Naive thymus-derived CD4-positive, alpha-beta T cell (primary cell): ENCODE measurements at regions not wholly inside any gene's neighbourhood (a gene's known extent, or its start where the extent isn't known, plus 50 kb on each side); places are given as distances from the start of the nearest gene placed in this dataset.

Experiments
- ATAC-seq: fragments of 150-1000 bp; cut with Tn5 transposase; 2 replicates; pipeline ENCODE4 v1.10.0; 2021; ENCODE audit warnings: mild to moderate bottlenecking, moderate library complexity
- CTCF ChIA-PET: fragments of 350-600 bp; sonication (Branson Sonifier 250); formaldehyde crosslinking; loops from one replicate; lab custom pipeline; 2021; ENCODE audit warnings: antibody characterized with exemption; lab: Charles Lee
- POLR2A ChIA-PET: fragments of 350-600 bp; sonication (Branson Sonifier 250); formaldehyde crosslinking; loops from one replicate; lab custom pipeline; 2021; ENCODE audit warnings: antibody characterized with exemption, inconsistent platforms; lab: Charles Lee
- DNase-seq, 9 donors: peaks; one replicate each; pipeline versions ENCODE4 v3.0.0 to v3.0.0-alpha.2; 2020 to 2022; ENCODE audit warnings: mixed read lengths in 1 of 9
- H3K27ac ChIP-seq: one replicate; pipeline ENCODE4 v1.7.0; 2013; ENCODE audit warnings: mild to moderate bottlenecking, low read depth, low read length, moderate library complexity
- H3K27me3 ChIP-seq, 2 donors: one replicate each; pipeline ENCODE4 v1.7.0; 2013; ENCODE audit warnings: low read length in 2 of 2, mild to moderate bottlenecking in 2 of 2, moderate library complexity in 2 of 2; ENCODE audit not compliant: control insufficient read depth in 2 of 2, insufficient read depth in 2 of 2
- H3K36me3 ChIP-seq, 3 experiments: 1 replicate in 2 of 3; 2 replicates in 1 of 3; pipeline ENCODE4 v1.7.0; 2013; ENCODE audit warnings: low read length in 3 of 3, mild to moderate bottlenecking in 3 of 3, moderate library complexity in 1 of 3; ENCODE audit not compliant: insufficient read depth in 3 of 3, control insufficient read depth in 2 of 3
- H3K4me1 ChIP-seq, 2 donors: one replicate each; pipeline ENCODE4 v1.7.0; 2013; ENCODE audit warnings: low read length in 2 of 2, mild to moderate bottlenecking in 2 of 2, moderate library complexity in 1 of 2; ENCODE audit not compliant: control insufficient read depth in 2 of 2, insufficient read depth in 2 of 2
- H3K4me3 ChIP-seq: 2 replicates; pipeline ENCODE4 v1.7.0; 2013; ENCODE audit warnings: mild to moderate bottlenecking, low read length
- H3K9me3 ChIP-seq, 3 experiments: 1 replicate in 2 of 3; 2 replicates in 1 of 3; pipeline ENCODE4 v1.7.0; 2013; ENCODE audit warnings: low read length in 3 of 3; ENCODE audit not compliant: control insufficient read depth in 2 of 3
- H3K27ac Mint-ChIP-seq, 9 donors: one replicate each; pipeline ENCODE4 v1.8.0; 2020 to 2022; ENCODE audit warnings: mixed read lengths in 9 of 9, mild to moderate bottlenecking in 8 of 9, moderate library complexity in 5 of 9, inconsistent platforms in 2 of 9
- H3K27me3 Mint-ChIP-seq, 5 donors: one replicate each; pipeline ENCODE4 v1.8.0; 2021 to 2022; ENCODE audit warnings: mixed read lengths in 5 of 5, mild to moderate bottlenecking in 1 of 5
- H3K36me3 Mint-ChIP-seq, 5 donors: one replicate each; pipeline ENCODE4 v1.8.0; 2020 to 2022; ENCODE audit warnings: mixed read lengths in 5 of 5, mild to moderate bottlenecking in 3 of 5, inconsistent platforms in 1 of 5
- H3K4me1 Mint-ChIP-seq, 7 donors: one replicate each; pipeline ENCODE4 v1.8.0; 2020 to 2022; ENCODE audit warnings: mixed read lengths in 7 of 7, mild to moderate bottlenecking in 3 of 7, inconsistent platforms in 1 of 7
- H3K4me3 Mint-ChIP-seq, 10 donors: one replicate each; pipeline ENCODE4 v1.8.0; 2020 to 2022; ENCODE audit warnings: mild to moderate bottlenecking in 10 of 10, mixed read lengths in 10 of 10, moderate library complexity in 6 of 10, inconsistent platforms in 2 of 10
- H3K9me3 Mint-ChIP-seq, 11 donors: one replicate each; pipeline ENCODE4 v1.8.0; 2020 to 2022; ENCODE audit warnings: mixed read lengths in 11 of 11, mild to moderate bottlenecking in 4 of 11, inconsistent platforms in 1 of 11, moderate library complexity in 1 of 11
- intact Hi-C, 2 donors: fragments of 100-400 bp; cut with micrococcal nuclease; formaldehyde crosslinking; loops; one replicate each; pipeline ENCODE4 v1.15.1; 2023

- H3K4me1 ChIP-seq, result peaks cover 20 to 32% of the 10 kb centered on the region in 2 donors
- peak in 8 of 9 donors; percentile 61 to 78 (median 70) for DNase-seq
- no peaks in the 10 kb centered on the region for H3K9me3 ChIP-seq
- Mint-ChIP-seq H3K9me3 (peaks cover 0 to 2% (median 0%) of the 10 kb centered on the region in 11 donors), H3K4me1 (peaks cover 12 to 44% (median 33%) of the 10 kb centered on the region in 7 donors), H3K36me3 (peaks cover 0 to 21% (median 0%) of the 10 kb centered on the region in 5 donors), H3K27me3 (no peaks in the 10 kb centered on the region), H3K27ac (no peak overlapping the region), H3K4me3 (no peak overlapping the region)
- no peaks in the 10 kb centered on the region for H3K36me3 ChIP-seq
- ChIA-PET CTCF (interaction anchor here (0.7 kb wide), 1 partner anchor 381 kb away, joined by 3 read pairs; no protein-coding TSS in a partner anchor), POLR2A (interaction anchor here (0.8 to 2.9 kb wide), 6 partner anchors 9 to 42 kb away, joined by 3 to 17 read pairs (median 4); no protein-coding TSS in a partner anchor)
- intact Hi-C loops, result loop anchor here (1.0 to 10.0 kb wide), 15 partner anchors 15 to 1160 kb away; partner anchors contain the start of genes DENND1B (in 2 of the 2), C1orf53 (in 1 of the 2) and NEK7 (in 1 of the 2)
- no peaks in the 10 kb centered on the region for H3K27me3 ChIP-seq
- peak; percentile 58 for ATAC-seq
- H3K4me3 ChIP-seq, result peak overlapping the region; percentile 47
- H3K27ac ChIP-seq, result peak overlapping the region; percentile 75
These were observed 296.1 kb downstream of the PTPRC start for GRCh38 chr1:198934901-198935305.

- Mint-ChIP-seq H3K9me3 (peaks cover 0 to 4% (median 0%) of the 10 kb centered on the region in 11 donors), H3K27ac (no peak overlapping the region)
- peak in 8 of 9 donors; percentile 24 to 77 (median 30) for DNase-seq
These were observed 296.6 kb downstream of the PTPRC start for GRCh38 chr1:198935306-198935921.

GRCh38 chr1:198936371-198937083, 297.7 kb downstream of the PTPRC start:
- ChIA-PET POLR2A (interaction anchor here (0.6 to 2.9 kb wide), 13 partner anchors 9 to 779 kb away, joined by 3 to 17 read pairs (median 4); partner anchors contain the start of gene NEK7), CTCF (interaction anchor here (0.7 to 1.4 kb wide), 4 partner anchors 16 to 313 kb away, joined by 3 to 5 read pairs (median 4); no protein-coding TSS in a partner anchor)
- ATAC-seq (peak; percentile 22), DNase-seq (peak in 2 of 9 donors; percentile 19 to 22)
- Histone ChIP-seq H3K4me1 (peaks cover 16 to 23% of the 10 kb centered on the region in 2 donors), H3K36me3 (no peaks in the 10 kb centered on the region), H3K27ac (peak overlapping the region; percentile 75), H3K9me3 (no peaks in the 10 kb centered on the region), H3K4me3 (peak overlapping the region; percentile 47), H3K27me3 (no peaks in the 10 kb centered on the region)
- Mint-ChIP-seq H3K36me3 (peaks cover 0 to 23% (median 0%) of the 10 kb centered on the region in 5 donors), H3K9me3 (peaks cover 0 to 9% (median 0%) of the 10 kb centered on the region in 11 donors), H3K27me3 (no peaks in the 10 kb centered on the region), H3K27ac (peak overlapping the region in 7 of 9 donors; percentile 88 to 97 (median 92)), H3K4me1 (peaks cover 7 to 32% (median 25%) of the 10 kb centered on the region in 7 donors), H3K4me3 (peak overlapping the region in 3 of 10 donors; percentile 88 to 97 (median 92))
- intact Hi-C loops, result loop anchor here (1.0 to 10.0 kb wide), 19 partner anchors 7 to 1162 kb away; partner anchors contain the start of genes C1orf53 (in 1 of the 2), DENND1B (in 1 of the 2) and NEK7 (in 1 of the 2)

More at GRCh38 chr1:198935306-198935921, 296.6 kb downstream of the PTPRC start:
- ChIA-PET POLR2A (interaction anchor here (0.8 to 2.9 kb wide), 9 partner anchors 10 to 778 kb away, joined by 3 to 17 read pairs (median 3); partner anchors contain the start of gene NEK7), CTCF (interaction anchor here (0.6 to 1.4 kb wide), 3 partner anchors 15 to 1741 kb away, joined by 3 to 5 read pairs (median 4); no protein-coding TSS in a partner anchor)
- H3K27me3 ChIP-seq, result no peaks in the 10 kb centered on the region
- H3K36me3 ChIP-seq, result no peaks in the 10 kb centered on the region
- peak; percentile 3 for ATAC-seq
- intact Hi-C loops, result loop anchor here (1.0 to 10.0 kb wide), 14 partner anchors 15 to 1161 kb away; partner anchors contain the start of genes C1orf53 (in 1 of the 2), DENND1B (in 1 of the 2) and NEK7 (in 1 of the 2)
- no peak overlapping the region for H3K4me3 Mint-ChIP-seq
- peak overlapping the region; percentile 47 for H3K4me3 ChIP-seq
- H3K36me3 Mint-ChIP-seq, result peaks cover 0 to 19% (median 0%) of the 10 kb centered on the region in 5 donors
- H3K4me1 Mint-ChIP-seq, result peaks cover 7 to 39% (median 28%) of the 10 kb centered on the region in 7 donors
- peak overlapping the region; percentile 75 for H3K27ac ChIP-seq
- no peaks in the 10 kb centered on the region for H3K27me3 Mint-ChIP-seq
- peaks cover 16 to 27% of the 10 kb centered on the region in 2 donors for H3K4me1 ChIP-seq
- no peaks in the 10 kb centered on the region for H3K9me3 ChIP-seq

- ATAC-seq, result peak; percentile 92
- ChIA-PET POLR2A (interaction anchor here (0.7 to 2.9 kb wide), 10 partner anchors 8 to 780 kb away, joined by 3 to 17 read pairs (median 4); partner anchors contain the start of gene NEK7), CTCF (interaction anchor here (0.7 to 1.4 kb wide), 3 partner anchors 175 to 312 kb away, joined by 3 to 5 read pairs (median 3); no protein-coding TSS in a partner anchor)
- Histone ChIP-seq H3K4me3 (peak overlapping the region; percentile 47), H3K27ac (peak overlapping the region; percentile 75), H3K4me1 (peaks cover 16 to 23% of the 10 kb centered on the region in 2 donors), H3K36me3 (no peaks in the 10 kb centered on the region), H3K27me3 (no peaks in the 10 kb centered on the region), H3K9me3 (no peaks in the 10 kb centered on the region)
- intact Hi-C loops, result loop anchor here (1.0 to 10.0 kb wide), 18 partner anchors 8 to 1163 kb away; partner anchors contain the start of genes C1orf53 (in 1 of the 2), DENND1B (in 1 of the 2) and NEK7 (in 1 of the 2)
- Mint-ChIP-seq H3K27ac (peak overlapping the region in 7 of 9 donors; percentile 88 to 97 (median 92)), H3K36me3 (peaks cover 0 to 20% (median 0%) of the 10 kb centered on the region in 5 donors), H3K4me3 (peak overlapping the region in 3 of 10 donors; percentile 88 to 97 (median 92)), H3K9me3 (peaks cover 0 to 11% (median 0%) of the 10 kb centered on the region in 11 donors), H3K27me3 (no peaks in the 10 kb centered on the region), H3K4me1 (peaks cover 6 to 28% (median 22%) of the 10 kb centered on the region in 7 donors)
- peak in 8 of 9 donors; percentile 52 to 81 (median 72) for DNase-seq
These were observed 298.6 kb downstream of the PTPRC start for GRCh38 chr1:198937231-198938031.

- DNase-seq (no peak), ATAC-seq (no peak)
- no peak overlapping the region for H3K27ac ChIP-seq
- H3K9me3 Mint-ChIP-seq, result peaks cover 0 to 11% (median 0%) of the 10 kb centered on the region in 11 donors
- H3K4me3 Mint-ChIP-seq, result no peak overlapping the region
- peaks cover 0 to 11% (median 0%) of the 10 kb centered on the region in 5 donors for H3K36me3 Mint-ChIP-seq
- ChIA-PET CTCF (no interaction called here), POLR2A (no interaction called here)
- H3K27ac Mint-ChIP-seq, result peak overlapping the region in 1 of 9 donors; percentile 65
- H3K4me1 ChIP-seq, result peaks cover 10 to 12% of the 10 kb centered on the region in 2 donors
- no peaks in the 10 kb centered on the region for H3K27me3 Mint-ChIP-seq
- H3K4me1 Mint-ChIP-seq, result peaks cover 0 to 18% (median 12%) of the 10 kb centered on the region in 7 donors
- no peaks in the 10 kb centered on the region for H3K36me3 ChIP-seq
- H3K4me3 ChIP-seq, result no peak overlapping the region
- H3K27me3 ChIP-seq, result no peaks in the 10 kb centered on the region
- intact Hi-C loops, result loop anchor here (5.0 to 10.0 kb wide), 10 partner anchors 148 to 1164 kb away; partner anchors contain the start of genes C1orf53 (in 1 of the 2), DENND1B (in 1 of the 2) and NEK7 (in 1 of the 2)
- H3K9me3 ChIP-seq, result no peaks in the 10 kb centered on the region
These were observed 300.4 kb downstream of the PTPRC start for GRCh38 chr1:198939286-198939685.
